K562 (cell line): ENCODE measurements at regions not wholly inside any gene's neighbourhood (a gene's known extent, or its start where the extent isn't known, plus 50 kb on each side); places are given as distances from the start of the nearest gene placed in this dataset.

ENCODE experiments used
- C11orf30 ChIP-seq: fragments of 450-650 bp; IDR thresholded peaks from 2 replicates; pipeline ENCODE4 v1.6.1; 2016; ENCODE audit warnings: low read depth, mild to moderate bottlenecking
- KDM2B ChIP-seq: fragments of 250-450 bp; sonication (Bioruptor Pico); IDR thresholded peaks from 2 replicates; pipeline ENCODE4 v1.8.0; 2021; ENCODE audit warnings: mild to moderate bottlenecking, moderate library complexity
- KDM5B ChIP-seq: fragments of 200-600 bp; sonication (generic); IDR thresholded peaks from 2 replicates; pipeline ENCODE4 v1.6.1; 2012; ENCODE audit warnings: low read depth, mild to moderate bottlenecking, moderate library complexity, low read length, control low read depth, inconsistent platforms; ENCODE audit not compliant: insufficient replicate concordance
- POLR2H ChIP-seq: IDR thresholded peaks from 2 replicates; pipeline ENCODE4 v1.6.1; 2016; ENCODE audit warnings: missing genetic modification characterization, low read depth, mild to moderate bottlenecking, control low read depth, missing compliant biosample characterization, moderate library complexity
- ZNF444 ChIP-seq: fragments of 250-450 bp; sonication (Bioruptor Pico); IDR thresholded peaks from 2 replicates; pipeline ENCODE4 v1.4.0; 2020; ENCODE audit warnings: mild to moderate bottlenecking, moderate library complexity
- TF ChIP-seq, protein P1 (sequence below): fragments of 250-450 bp; sonication (Bioruptor Pico); IDR thresholded peaks from 2 replicates; pipeline ENCODE4 v1.4.0; 2020; ENCODE audit warnings: mild to moderate bottlenecking, moderate library complexity
- TF ChIP-seq, protein P2 (sequence below): sonication (generic); formaldehyde crosslinking; IDR thresholded peaks from 2 replicates; pipeline ENCODE4 v1.8.0; 2022; ENCODE audit warnings: mild to moderate bottlenecking, missing genetic modification reagents, borderline replicate concordance
- TF ChIP-seq, protein P3 (sequence below): fragments of 250-450 bp; sonication (Bioruptor Pico); IDR thresholded peaks from 2 replicates; pipeline ENCODE4 v1.8.0; 2022; ENCODE audit warnings: moderate library complexity, mild to moderate bottlenecking, inconsistent platforms
- TF ChIP-seq, protein P4 (sequence below), 2 experiments: fragments of 450-650 bp; formaldehyde crosslinking in 1 of 2; IDR thresholded peaks; 2 replicates each; pipeline versions ENCODE4 v1.4.0 to v1.6.1; 2014 to 2020; ENCODE audit warnings: mild to moderate bottlenecking in 2 of 2, borderline replicate concordance in 1 of 2, low read depth in 1 of 2
- TF ChIP-seq, protein P5 (sequence below): fragments of 250-450 bp; sonication (Bioruptor Pico); IDR thresholded peaks from 2 replicates; pipeline ENCODE4 v1.5.0; 2021; ENCODE audit warnings: mild to moderate bottlenecking, borderline replicate concordance

DNA sequence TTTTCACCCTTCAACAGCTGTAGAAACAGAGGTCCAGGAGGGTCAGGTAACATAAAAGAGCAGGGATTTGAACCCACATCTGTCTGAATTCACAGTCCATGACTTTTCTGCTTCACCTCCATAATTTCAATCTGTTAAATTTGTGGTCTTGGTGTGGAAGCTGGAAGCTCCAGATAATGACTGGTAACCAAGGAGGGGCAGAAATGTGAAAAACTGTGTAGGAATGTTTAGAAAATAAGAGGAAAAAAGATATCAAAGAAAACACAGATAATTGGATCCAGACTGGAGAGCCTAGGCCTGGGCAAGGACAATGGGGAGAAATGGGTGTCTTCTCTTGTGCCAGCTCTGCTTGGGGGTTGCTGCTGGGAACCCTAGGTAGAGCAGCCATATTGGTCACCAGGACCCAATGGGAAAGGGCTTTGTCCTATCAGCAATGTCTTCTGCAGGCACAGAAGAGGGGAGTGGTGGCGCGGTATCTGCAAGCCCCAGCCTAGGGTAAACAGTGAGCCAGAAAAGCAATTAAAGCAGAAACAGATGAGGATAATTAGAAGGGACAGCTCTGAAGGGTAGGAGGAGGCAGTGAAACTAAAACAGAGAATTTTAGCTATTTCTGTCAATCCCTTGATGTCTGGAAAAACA is 54.3 kb upstream of the CCDC91 start (continued):
- TF ChIP-seq KDM5B (no peak), ZNF444 (no peak), POLR2H (tag) (no peak), KDM2B (no peak), C11orf30 (no peak)
- TF ChIP-seq, protein P1, sequence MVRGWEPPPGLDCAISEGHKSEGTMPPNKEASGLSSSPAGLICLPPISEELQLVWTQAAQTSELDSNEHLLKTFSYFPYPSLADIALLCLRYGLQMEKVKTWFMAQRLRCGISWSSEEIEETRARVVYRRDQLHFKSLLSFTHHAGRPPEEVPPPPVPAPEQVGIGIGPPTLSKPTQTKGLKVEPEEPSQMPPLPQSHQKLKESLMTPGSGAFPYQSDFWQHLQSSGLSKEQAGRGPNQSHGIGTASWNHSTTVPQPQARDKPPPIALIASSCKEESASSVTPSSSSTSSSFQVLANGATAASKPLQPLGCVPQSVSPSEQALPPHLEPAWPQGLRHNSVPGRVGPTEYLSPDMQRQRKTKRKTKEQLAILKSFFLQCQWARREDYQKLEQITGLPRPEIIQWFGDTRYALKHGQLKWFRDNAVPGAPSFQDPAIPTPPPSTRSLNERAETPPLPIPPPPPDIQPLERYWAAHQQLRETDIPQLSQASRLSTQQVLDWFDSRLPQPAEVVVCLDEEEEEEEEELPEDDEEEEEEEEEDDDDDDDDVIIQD (CRISPR knock-in tag): no peak
- TF ChIP-seq, protein P2, sequence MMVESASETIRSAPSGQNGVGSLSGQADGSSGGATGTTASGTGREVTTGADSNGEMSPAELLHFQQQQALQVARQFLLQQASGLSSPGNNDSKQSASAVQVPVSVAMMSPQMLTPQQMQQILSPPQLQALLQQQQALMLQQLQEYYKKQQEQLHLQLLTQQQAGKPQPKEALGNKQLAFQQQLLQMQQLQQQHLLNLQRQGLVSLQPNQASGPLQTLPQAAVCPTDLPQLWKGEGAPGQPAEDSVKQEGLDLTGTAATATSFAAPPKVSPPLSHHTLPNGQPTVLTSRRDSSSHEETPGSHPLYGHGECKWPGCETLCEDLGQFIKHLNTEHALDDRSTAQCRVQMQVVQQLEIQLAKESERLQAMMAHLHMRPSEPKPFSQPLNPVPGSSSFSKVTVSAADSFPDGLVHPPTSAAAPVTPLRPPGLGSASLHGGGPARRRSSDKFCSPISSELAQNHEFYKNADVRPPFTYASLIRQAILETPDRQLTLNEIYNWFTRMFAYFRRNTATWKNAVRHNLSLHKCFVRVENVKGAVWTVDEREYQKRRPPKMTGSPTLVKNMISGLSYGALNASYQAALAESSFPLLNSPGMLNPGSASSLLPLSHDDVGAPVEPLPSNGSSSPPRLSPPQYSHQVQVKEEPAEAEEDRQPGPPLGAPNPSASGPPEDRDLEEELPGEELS (CRISPR knock-in tag): no peak
- TF ChIP-seq, protein P3, sequence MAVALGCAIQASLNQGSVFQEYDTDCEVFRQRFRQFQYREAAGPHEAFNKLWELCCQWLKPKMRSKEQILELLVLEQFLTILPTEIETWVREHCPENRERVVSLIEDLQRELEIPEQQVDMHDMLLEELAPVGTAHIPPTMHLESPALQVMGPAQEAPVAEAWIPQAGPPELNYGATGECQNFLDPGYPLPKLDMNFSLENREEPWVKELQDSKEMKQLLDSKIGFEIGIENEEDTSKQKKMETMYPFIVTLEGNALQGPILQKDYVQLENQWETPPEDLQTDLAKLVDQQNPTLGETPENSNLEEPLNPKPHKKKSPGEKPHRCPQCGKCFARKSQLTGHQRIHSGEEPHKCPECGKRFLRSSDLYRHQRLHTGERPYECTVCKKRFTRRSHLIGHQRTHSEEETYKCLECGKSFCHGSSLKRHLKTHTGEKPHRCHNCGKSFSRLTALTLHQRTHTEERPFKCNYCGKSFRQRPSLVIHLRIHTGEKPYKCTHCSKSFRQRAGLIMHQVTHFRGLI (CRISPR knock-in tag): no peak
- TF ChIP-seq, protein P4, sequence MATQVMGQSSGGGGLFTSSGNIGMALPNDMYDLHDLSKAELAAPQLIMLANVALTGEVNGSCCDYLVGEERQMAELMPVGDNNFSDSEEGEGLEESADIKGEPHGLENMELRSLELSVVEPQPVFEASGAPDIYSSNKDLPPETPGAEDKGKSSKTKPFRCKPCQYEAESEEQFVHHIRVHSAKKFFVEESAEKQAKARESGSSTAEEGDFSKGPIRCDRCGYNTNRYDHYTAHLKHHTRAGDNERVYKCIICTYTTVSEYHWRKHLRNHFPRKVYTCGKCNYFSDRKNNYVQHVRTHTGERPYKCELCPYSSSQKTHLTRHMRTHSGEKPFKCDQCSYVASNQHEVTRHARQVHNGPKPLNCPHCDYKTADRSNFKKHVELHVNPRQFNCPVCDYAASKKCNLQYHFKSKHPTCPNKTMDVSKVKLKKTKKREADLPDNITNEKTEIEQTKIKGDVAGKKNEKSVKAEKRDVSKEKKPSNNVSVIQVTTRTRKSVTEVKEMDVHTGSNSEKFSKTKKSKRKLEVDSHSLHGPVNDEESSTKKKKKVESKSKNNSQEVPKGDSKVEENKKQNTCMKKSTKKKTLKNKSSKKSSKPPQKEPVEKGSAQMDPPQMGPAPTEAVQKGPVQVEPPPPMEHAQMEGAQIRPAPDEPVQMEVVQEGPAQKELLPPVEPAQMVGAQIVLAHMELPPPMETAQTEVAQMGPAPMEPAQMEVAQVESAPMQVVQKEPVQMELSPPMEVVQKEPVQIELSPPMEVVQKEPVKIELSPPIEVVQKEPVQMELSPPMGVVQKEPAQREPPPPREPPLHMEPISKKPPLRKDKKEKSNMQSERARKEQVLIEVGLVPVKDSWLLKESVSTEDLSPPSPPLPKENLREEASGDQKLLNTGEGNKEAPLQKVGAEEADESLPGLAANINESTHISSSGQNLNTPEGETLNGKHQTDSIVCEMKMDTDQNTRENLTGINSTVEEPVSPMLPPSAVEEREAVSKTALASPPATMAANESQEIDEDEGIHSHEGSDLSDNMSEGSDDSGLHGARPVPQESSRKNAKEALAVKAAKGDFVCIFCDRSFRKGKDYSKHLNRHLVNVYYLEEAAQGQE (IDR thresholded peaks at IDR 0.05; ENCODE audit: borderline replicate concordance): no peak
- TF ChIP-seq, protein P4 (CRISPR knock-in tag; IDR thresholded peaks at IDR 0.05; ENCODE audit: low read depth): no peak
- TF ChIP-seq, protein P5, sequence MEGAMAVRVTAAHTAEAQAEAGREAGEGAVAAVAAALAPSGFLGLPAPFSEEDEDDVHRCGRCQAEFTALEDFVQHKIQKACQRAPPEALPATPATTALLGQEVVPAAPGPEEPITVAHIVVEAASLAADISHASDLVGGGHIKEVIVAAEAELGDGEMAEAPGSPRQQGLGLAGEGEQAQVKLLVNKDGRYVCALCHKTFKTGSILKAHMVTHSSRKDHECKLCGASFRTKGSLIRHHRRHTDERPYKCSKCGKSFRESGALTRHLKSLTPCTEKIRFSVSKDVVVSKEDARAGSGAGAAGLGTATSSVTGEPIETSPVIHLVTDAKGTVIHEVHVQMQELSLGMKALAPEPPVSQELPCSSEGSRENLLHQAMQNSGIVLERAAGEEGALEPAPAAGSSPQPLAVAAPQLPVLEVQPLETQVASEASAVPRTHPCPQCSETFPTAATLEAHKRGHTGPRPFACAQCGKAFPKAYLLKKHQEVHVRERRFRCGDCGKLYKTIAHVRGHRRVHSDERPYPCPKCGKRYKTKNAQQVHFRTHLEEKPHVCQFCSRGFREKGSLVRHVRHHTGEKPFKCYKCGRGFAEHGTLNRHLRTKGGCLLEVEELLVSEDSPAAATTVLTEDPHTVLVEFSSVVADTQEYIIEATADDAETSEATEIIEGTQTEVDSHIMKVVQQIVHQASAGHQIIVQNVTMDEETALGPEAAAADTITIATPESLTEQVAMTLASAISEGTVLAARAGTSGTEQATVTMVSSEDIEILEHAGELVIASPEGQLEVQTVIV (CRISPR knock-in tag): no peak
